Loucy (cell line): ENCODE measurements at regions not wholly inside any gene's neighbourhood (a gene's known extent, or its start where the extent isn't known, plus 50 kb on each side); places are given as distances from the start of the nearest gene placed in this dataset.

Source experiments
- H2AFZ ChIP-seq: fragments of 200-600 bp; sonication (generic); 2 replicates; pipeline ENCODE4 v1.6.0; 2016; ENCODE audit warnings: antibody characterized with exemption, mild to moderate bottlenecking, low read length, moderate library complexity
- H3F3A ChIP-seq: fragments of 200-600 bp; 2 replicates; pipeline ENCODE4 v1.6.0; 2016; ENCODE audit warnings: antibody characterized with exemption, low read depth, mild to moderate bottlenecking
- H3K27me3 ChIP-seq: fragments of 200-600 bp; sonication (generic); 2 replicates; pipeline ENCODE4 v1.6.1; 2014; ENCODE audit warnings: low read length, mild to moderate bottlenecking; ENCODE audit not compliant: insufficient read depth, poor library complexity, severe bottlenecking
- H3K36me3 ChIP-seq: fragments of 200-600 bp; sonication (generic); 2 replicates; pipeline ENCODE4 v1.6.1; 2016; ENCODE audit warnings: low read length; ENCODE audit not compliant: insufficient read depth
- H3K4me1 ChIP-seq: fragments of 200-600 bp; sonication (generic); 2 replicates; pipeline ENCODE4 v1.5.1; 2014; ENCODE audit warnings: low read length, mild to moderate bottlenecking; ENCODE audit not compliant: insufficient read depth, poor library complexity, severe bottlenecking
- H3K4me2 ChIP-seq: fragments of 200-600 bp; sonication (generic); 2 replicates; pipeline ENCODE4 v1.6.0; 2014; ENCODE audit warnings: antibody characterized with exemption, low read length, low read depth, mild to moderate bottlenecking; ENCODE audit not compliant: poor library complexity, severe bottlenecking
- H3K4me3 ChIP-seq: fragments of 200-600 bp; sonication (generic); 2 replicates; pipeline ENCODE4 v1.5.1; 2014; ENCODE audit warnings: low read length, mild to moderate bottlenecking, mixed read lengths; ENCODE audit not compliant: poor library complexity, severe bottlenecking
- H3K79me2 ChIP-seq: fragments of 200-600 bp; sonication (generic); 2 replicates; pipeline ENCODE4 v1.6.1; 2014; ENCODE audit warnings: low read length; ENCODE audit not compliant: insufficient read depth
- H3K9ac ChIP-seq: fragments of 200-600 bp; sonication (generic); 2 replicates; pipeline ENCODE4 v1.6.0; 2014; ENCODE audit warnings: mild to moderate bottlenecking, low read depth, low read length, moderate library complexity; ENCODE audit not compliant: poor library complexity, severe bottlenecking
- H3K9me2 ChIP-seq: fragments of 200-600 bp; sonication (generic); replicated peaks from 2 replicates; pipeline ENCODE4 v1.6.1; 2016; ENCODE audit warnings: low read depth, low read length, mixed read lengths
- H3K9me3 ChIP-seq: fragments of 200-600 bp; sonication (generic); 2 replicates; pipeline ENCODE4 v1.6.1; 2014; ENCODE audit warnings: mild to moderate bottlenecking, antibody characterized with exemption, low read length, low read depth; ENCODE audit not compliant: insufficient read depth
- H4K20me1 ChIP-seq: fragments of 200-600 bp; sonication (generic); 2 replicates; pipeline ENCODE4 v1.6.0; 2014; ENCODE audit warnings: antibody characterized with exemption, low read length, mild to moderate bottlenecking; ENCODE audit not compliant: insufficient read depth, poor library complexity, severe bottlenecking
- CTCF ChIP-seq: fragments of 200-600 bp; sonication (generic); conservative IDR thresholded peaks from 2 replicates; pipeline ENCODE4 v1.5.1; 2014; ENCODE audit warnings: mild to moderate bottlenecking, antibody characterized with exemption, low read length
- EZH2phosphoT487 ChIP-seq: fragments of 200-600 bp; IDR thresholded peaks from 2 replicates; pipeline ENCODE4 v1.6.1; 2018; ENCODE audit warnings: antibody characterized with exemption, mild to moderate bottlenecking, moderate library complexity, borderline replicate concordance

DNA sequence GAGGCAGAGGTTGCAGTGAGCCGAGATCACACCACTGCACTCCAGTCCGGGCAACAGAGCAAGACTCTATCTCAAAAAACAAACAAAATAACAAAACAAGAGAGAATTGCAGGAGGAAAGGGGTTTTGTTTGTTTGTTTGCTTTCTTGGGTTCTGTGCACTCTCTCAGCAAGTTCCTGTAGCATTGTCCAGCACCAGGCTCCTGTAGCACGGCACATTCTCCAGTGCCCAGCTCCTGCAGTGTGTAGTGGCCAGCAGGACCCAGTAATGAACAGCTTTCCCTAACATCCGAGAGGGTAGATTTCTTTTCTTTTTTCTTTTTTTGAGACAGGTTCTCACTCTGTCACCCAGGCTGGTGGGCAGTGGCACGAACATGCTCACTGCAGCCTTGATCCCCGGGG lies 60.5 kb upstream of the USP9X start:
- H3K9ac ChIP-seq = no peak overlapping the region
- H2AFZ ChIP-seq = no peak overlapping the region
- H3K4me2 ChIP-seq = no peak overlapping the region

GRCh38 chrX:41025926-41026701 lies 59.1 kb upstream of the USP9X start:
- H3K36me3 ChIP-seq = no peaks in the 10 kb centered on the region
- no peaks in the 10 kb centered on the region for H3K4me1 ChIP-seq
- H3F3A ChIP-seq = no peaks in the 10 kb centered on the region
- H3K9me3 ChIP-seq = no peaks in the 10 kb centered on the region
- H3K79me2 ChIP-seq = no peaks in the 10 kb centered on the region
- no peak overlapping the region for H2AFZ ChIP-seq
- H3K9ac ChIP-seq = no peak overlapping the region
- H3K9me2 ChIP-seq = no peaks in the 10 kb centered on the region
- H3K4me3 ChIP-seq = no peak overlapping the region
- no peaks in the 10 kb centered on the region for H3K27me3 ChIP-seq
- H4K20me1 ChIP-seq = no peaks in the 10 kb centered on the region
- H3K4me2 ChIP-seq = no peak overlapping the region
- TF ChIP-seq CTCF (no peak), EZH2phosphoT487 (no peak)

More for the DNA sequence above, 60.5 kb upstream of the USP9X start:
- Histone ChIP-seq H3K9me2 (no peaks in the 10 kb centered on the region), H4K20me1 (no peaks in the 10 kb centered on the region), H3K36me3 (no peaks in the 10 kb centered on the region), H3K4me1 (no peaks in the 10 kb centered on the region), H3F3A (no peaks in the 10 kb centered on the region), H3K9me3 (no peaks in the 10 kb centered on the region), H3K4me3 (no peak overlapping the region), H3K79me2 (no peaks in the 10 kb centered on the region), H3K27me3 (no peaks in the 10 kb centered on the region)
- TF ChIP-seq CTCF = no peak
- no peak for TF ChIP-seq EZH2phosphoT487

DNA sequence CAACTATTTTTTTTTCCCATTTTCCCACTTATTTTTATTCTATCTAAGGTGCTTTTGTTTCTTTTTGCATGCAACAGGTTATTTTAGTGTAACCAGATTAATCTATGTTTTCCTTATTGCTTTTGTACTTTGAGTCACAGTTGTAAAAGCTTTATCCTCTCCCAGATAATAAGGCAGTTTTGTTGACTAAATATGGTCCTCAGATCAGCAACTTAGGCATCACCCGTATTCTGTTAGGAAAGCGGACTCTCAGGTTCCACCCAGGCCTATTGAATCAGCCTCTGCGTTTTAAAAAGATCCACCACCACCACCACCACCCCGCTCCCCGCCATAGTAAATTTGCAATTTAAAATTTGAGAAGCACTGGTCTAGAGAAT lies 58.6 kb upstream of the USP9X start:
- TF ChIP-seq CTCF (no peak), EZH2phosphoT487 (no peak)
- H3K36me3 ChIP-seq = no peaks in the 10 kb centered on the region
- H3K9ac ChIP-seq = no peak overlapping the region
- H3K79me2 ChIP-seq = no peaks in the 10 kb centered on the region
- H3K27me3 ChIP-seq = no peaks in the 10 kb centered on the region
- H4K20me1 ChIP-seq = no peaks in the 10 kb centered on the region
- H3K9me3 ChIP-seq = no peaks in the 10 kb centered on the region
- no peak overlapping the region for H2AFZ ChIP-seq
- no peak overlapping the region for H3K4me2 ChIP-seq
- H3K4me1 ChIP-seq = no peaks in the 10 kb centered on the region
- H3F3A ChIP-seq = no peaks in the 10 kb centered on the region
- H3K4me3 ChIP-seq = no peak overlapping the region
- no peaks in the 10 kb centered on the region for H3K9me2 ChIP-seq
